ENCODE measurements at regions not wholly inside any gene's neighbourhood (a gene's known extent, or its start where the extent isn't known, plus 50 kb on each side); places are given as distances from the start of the nearest gene placed in this dataset.

GRCh38 chr1:70583522-70583921 lies 172.5 kb downstream of the CTH start:
- DNase-seq (ENCODE audit: low read depth, low spot score), result no peak
- POLR2A ChIA-PET, result no interaction called here
- Histone ChIP-seq H3K4me2 (ENCODE audit: control insufficient read depth, insufficient read depth) (no peak overlapping the region), H3K27me3 (replicated peaks in 1 of 2; ENCODE audit: control insufficient read depth in 2 of 2, insufficient read depth in 2 of 2, low read length in 1 of 2) (no peaks in the 10 kb centered on the region; a peak in 1 of 4 replicates), H3K4me1 (ENCODE audit: control insufficient read depth, insufficient read depth, low read length) (no peaks in the 10 kb centered on the region), H3K4me3 (no peak overlapping the region), H3K79me2 (ENCODE audit: control insufficient read depth, insufficient read depth, low read length) (no peaks in the 10 kb centered on the region), H4K20me1 (ENCODE audit: control insufficient read depth, insufficient read depth) (no peaks in the 10 kb centered on the region), H3K9ac (ENCODE audit: control insufficient read depth, insufficient read depth, low read length) (no peak overlapping the region), H3K9me3 (replicated peaks; ENCODE audit: control insufficient read depth, insufficient read depth, low read length) (no peaks in the 10 kb centered on the region), H2AFZ (ENCODE audit: control insufficient read depth, low read depth, low read length) (no peak overlapping the region), H3K36me3 (ENCODE audit: control insufficient read depth in 2 of 2, insufficient read depth in 2 of 2, low read length in 1 of 2) (no peaks in the 10 kb centered on the region), H3K27ac (ENCODE audit: control insufficient read depth, insufficient read depth) (no peak overlapping the region)
- no peak for FAIRE-seq
- RAD21 ChIA-PET (ENCODE audit: unreplicated experiment), result no interaction called here
- 31% methylated on average over 1 of the region's 1 CpG for WGBS (ENCODE audit: insufficient coverage, insufficient replicate concordance, low lambda C conversion rate, missing lambda C conversion rate)
- intact Hi-C loops (cut with micrococcal nuclease; ENCODE audit: unreplicated experiment) (no loop called here), in situ Hi-C loops (cut with MboI) (no loop called here)
- ATAC-seq, result 0 out of 3 replicates have a peak, but pooled peaks have one; percentile 35
- SMC1A ChIA-PET (ENCODE audit: uncharacterized antibody, unreplicated experiment), result no interaction called here
- CTCF ChIA-PET, result interaction anchor here (0.6 kb wide), 1 partner anchor 466 kb away, joined by 4 read pairs; no protein-coding TSS in a partner anchor
- no peak for TF ChIP-seq MYC (IDR thresholded peaks at IDR 0.05; ENCODE audit: insufficient read depth, insufficient read length, insufficient replicate concordance, low read length, severe bottlenecking)
- TF ChIP-seq NR2C1 (IDR thresholded peaks at IDR 0.05), result no peak
- no peak for TF ChIP-seq YBX1 (IDR thresholded peaks at IDR 0.05)
- TF ChIP-seq LARP7 (IDR thresholded peaks at IDR 0.05), result no peak
- TF ChIP-seq EZH2 (IDR thresholded peaks at IDR 0.05; ENCODE audit: borderline replicate concordance, control insufficient read depth, low read depth, low read length), result no peak
- no peak for TF ChIP-seq MEF2B (IDR thresholded peaks at IDR 0.05; ENCODE audit: partially characterized antibody, poor library complexity, severe bottlenecking)
- TF ChIP-seq CBFB (IDR thresholded peaks at IDR 0.05; ENCODE audit: low read depth), result no peak
- no peak for TF ChIP-seq ZNF24 (IDR thresholded peaks at IDR 0.05)
- TF ChIP-seq POLR2A (IDR thresholded peaks at IDR 0.05; ENCODE audit: low read depth, low read length), result no peak
- no TSS peak for BruUV-seq (replicated peaks)

GRCh38 chr1:70586046-70586445 lies 175.0 kb downstream of the CTH start:
- no peak overlapping the region for H3K9ac ChIP-seq (ENCODE audit: control insufficient read depth, insufficient read depth, low read length)
- ChIA-PET CTCF (no interaction called here), RAD21 (ENCODE audit: unreplicated experiment) (no interaction called here), POLR2A (no interaction called here), SMC1A (ENCODE audit: uncharacterized antibody, unreplicated experiment) (no interaction called here)
- FAIRE-seq (no peak), DNase-seq (ENCODE audit: low read depth, low spot score) (no peak), ATAC-seq (no peak)
- intact Hi-C loops (cut with micrococcal nuclease; ENCODE audit: unreplicated experiment), result no loop called here
- no peak overlapping the region for H3K4me2 ChIP-seq (ENCODE audit: control insufficient read depth, insufficient read depth)
- H3K9me3 ChIP-seq (replicated peaks; ENCODE audit: control insufficient read depth, insufficient read depth, low read length), result no peaks in the 10 kb centered on the region
- H3K4me3 ChIP-seq, result no peak overlapping the region
- WGBS (ENCODE audit: insufficient coverage, insufficient replicate concordance, low lambda C conversion rate, missing lambda C conversion rate), result 6% methylated on average over 1 of the region's 1 CpG
- in situ Hi-C loops (cut with MboI), result no loop called here
- BruUV-seq (replicated peaks), result no TSS peak
- no peak overlapping the region for H2AFZ ChIP-seq (ENCODE audit: control insufficient read depth, low read depth, low read length)
- H4K20me1 ChIP-seq (ENCODE audit: control insufficient read depth, insufficient read depth), result no peaks in the 10 kb centered on the region
- H3K79me2 ChIP-seq (ENCODE audit: control insufficient read depth, insufficient read depth, low read length), result no peaks in the 10 kb centered on the region
- no peaks in the 10 kb centered on the region; a peak in 1 of 4 replicates for H3K27me3 ChIP-seq (replicated peaks in 1 of 2; ENCODE audit: control insufficient read depth in 2 of 2, insufficient read depth in 2 of 2, low read length in 1 of 2)
- no peak overlapping the region for H3K27ac ChIP-seq (ENCODE audit: control insufficient read depth, insufficient read depth)
- H3K4me1 ChIP-seq (ENCODE audit: control insufficient read depth, insufficient read depth, low read length), result no peaks in the 10 kb centered on the region
- TF ChIP-seq SIN3A (IDR thresholded peaks at IDR 0.05; ENCODE audit: low read depth, low read length) (no peak), FOXK2 (IDR thresholded peaks at IDR 0.05) (no peak), RCOR1 (conservative IDR thresholded peaks at IDR 0.05; ENCODE audit: low read depth, low read length) (no peak)
- no peaks in the 10 kb centered on the region for H3K36me3 ChIP-seq (ENCODE audit: control insufficient read depth in 2 of 2, insufficient read depth in 2 of 2, low read length in 1 of 2)

Data from GM12878 (cell line).